Hematopoietic multipotent progenitor cell treated with erythropoietin and hydrocortisone succinate and interleukin-3 and kit ligand, for 8 days (in vitro differentiated cells): ENCODE measurements at regions not wholly inside any gene's neighbourhood (a gene's known extent, or its start where the extent isn't known, plus 50 kb on each side); places are given as distances from the start of the nearest gene placed in this dataset.

Source experiments
- DNase-seq: peaks from one replicate; pipeline ENCODE4 v3.0.0-alpha.2; 2015

DNA sequence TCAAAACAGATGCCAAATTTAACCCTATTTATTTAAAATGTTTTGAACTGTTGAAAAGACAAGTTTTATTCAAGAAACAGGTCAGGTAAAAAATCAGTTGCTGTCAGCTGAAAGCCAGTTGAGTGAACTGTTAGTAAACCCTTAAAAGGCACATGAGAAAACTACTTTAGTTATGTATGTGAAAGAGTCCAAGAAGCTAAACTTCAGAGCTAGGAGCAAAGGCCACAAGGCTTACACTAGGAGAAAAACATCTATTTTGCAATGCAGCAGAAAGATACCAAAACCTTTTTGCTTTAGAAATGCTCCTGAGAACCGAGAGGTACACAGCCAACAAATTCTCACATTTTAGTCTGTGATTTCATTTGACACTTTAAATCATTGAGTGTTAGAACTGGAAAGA, 375.2 kb downstream of the FSCB start:
- no peak for DNase-seq

DNA sequence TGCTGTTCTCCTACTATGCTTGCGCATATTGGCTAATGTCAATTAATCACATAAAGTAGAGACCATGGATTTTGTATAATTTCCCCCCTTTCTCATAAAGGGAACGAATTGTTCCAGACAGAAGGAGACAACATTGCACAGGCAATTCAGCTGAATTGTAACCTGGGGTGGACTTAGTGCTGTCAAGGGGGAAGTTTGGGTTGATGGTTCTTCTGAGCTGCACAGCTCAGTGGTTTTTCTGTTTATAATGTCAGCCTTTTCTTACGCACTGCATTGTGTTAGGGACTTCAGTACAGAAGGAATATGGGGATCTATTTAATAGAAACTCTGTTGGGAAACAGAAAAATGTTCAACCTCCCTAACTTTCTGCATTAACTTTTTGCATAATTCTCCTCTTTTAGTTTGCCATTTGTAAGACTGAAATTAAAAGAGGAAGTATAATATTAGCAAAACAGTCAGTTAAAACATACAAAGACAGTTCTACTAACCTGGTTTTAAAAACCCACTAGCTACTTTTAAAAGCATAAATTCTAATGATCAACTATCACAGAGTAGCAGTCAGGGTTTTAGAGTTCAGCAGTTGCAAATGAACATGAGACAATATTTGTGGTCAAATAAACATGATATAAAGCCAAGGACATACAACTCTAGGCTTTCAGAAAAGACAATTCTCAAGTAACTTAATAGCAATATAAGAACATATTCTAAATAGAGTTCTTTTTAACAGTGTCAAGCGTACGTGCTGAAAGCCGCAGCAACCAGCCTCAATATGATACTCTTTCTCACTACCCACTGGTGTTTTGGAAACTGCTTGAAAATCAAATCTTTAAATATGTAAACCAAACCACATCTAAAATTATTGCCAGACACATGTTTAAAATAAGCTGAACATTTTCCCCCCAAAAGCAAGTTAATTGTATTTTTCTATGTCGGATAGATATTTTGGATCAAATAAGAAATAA, 393.0 kb downstream of the FSCB start:
- DNase-seq, result no peak

DNA sequence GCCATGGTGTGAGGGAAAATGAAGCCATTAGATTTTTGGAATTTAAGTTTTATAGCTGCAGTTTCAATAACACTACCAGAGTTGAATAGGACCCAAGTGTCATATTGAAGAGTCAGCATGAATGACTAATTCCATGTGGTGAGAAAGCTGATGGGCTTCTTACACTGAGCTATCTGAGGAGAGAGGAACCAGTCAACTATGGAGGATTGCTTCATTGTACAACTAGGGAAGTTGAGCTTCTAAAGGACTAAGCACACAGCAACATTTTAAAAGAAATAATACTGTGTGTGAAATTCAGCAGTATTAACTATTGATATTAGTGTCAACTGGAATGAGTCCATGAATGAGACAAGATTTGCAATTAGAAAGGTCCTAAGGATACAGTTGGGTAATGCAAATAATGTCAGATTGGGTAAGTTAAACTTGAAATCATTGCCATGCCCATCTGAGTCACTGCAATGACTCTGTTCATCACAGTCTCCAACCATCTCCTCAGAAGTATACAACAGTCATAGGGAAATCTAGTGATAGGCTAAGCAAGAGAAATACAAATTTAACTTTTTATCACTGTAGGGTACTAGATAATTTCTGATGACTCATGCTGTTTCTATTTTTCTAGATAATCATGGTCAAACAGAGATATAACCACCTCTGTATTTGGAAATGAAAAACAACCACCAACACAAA, 394.2 kb downstream of the FSCB start:
- DNase-seq, result no peak

DNA sequence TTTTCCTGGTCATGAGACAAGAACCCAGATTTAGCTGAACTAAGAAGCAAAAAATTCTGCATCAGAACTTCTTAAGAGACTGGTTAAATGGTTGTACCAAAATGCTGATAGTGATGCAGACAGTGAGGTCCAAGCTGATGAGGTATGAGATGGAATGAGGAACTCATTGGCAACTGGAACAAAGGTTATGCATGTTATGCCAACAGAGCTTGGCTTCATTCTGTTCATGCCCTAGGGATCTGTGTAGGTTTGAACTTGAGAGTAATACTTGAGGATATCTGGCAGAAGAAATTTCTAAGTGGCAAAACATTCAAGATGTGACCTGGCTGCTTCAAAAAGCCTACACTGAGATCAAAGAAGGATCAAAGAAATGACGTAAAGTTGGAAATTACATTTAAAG, 398.0 kb downstream of the FSCB start:
- no peak for DNase-seq

DNA sequence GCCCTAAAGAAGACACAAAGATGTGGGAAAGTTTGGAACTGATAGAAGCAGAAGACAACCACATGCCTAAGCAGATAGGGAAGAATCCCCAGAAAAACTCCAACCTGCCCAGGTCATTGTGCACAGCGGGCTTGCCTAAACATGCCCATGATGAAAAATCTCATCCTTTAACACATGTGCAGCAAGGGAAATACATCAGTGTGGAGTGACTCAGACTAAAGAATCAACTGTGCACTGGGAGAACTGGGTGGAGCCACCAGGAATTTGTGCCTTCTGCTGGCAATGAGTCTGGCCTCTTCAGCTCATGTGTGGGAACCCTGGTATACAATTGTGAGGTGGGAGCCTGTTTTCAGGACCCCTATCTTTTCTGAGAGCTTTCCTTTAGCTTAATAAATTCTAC, 398.5 kb downstream of the FSCB start:
- no peak for DNase-seq

DNA sequence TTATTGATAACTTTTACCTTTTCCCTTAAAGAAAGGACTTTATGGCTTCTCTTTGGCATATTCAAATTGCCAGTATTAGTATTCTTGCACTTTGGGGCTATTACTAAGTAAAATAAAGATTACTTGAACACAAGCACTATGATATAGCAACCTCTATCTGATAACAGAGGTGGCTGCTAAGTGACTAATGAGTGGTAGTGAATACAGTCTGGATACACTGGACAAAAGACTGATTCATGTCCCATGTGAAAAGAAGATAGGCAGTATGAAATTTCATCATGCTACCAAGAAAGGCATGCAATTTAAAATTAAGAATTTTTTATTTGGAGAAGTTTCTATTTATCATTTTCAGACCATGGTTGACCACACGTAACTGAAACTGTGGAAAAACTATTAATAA, 399.9 kb downstream of the FSCB start:
- DNase-seq, result no peak

DNA sequence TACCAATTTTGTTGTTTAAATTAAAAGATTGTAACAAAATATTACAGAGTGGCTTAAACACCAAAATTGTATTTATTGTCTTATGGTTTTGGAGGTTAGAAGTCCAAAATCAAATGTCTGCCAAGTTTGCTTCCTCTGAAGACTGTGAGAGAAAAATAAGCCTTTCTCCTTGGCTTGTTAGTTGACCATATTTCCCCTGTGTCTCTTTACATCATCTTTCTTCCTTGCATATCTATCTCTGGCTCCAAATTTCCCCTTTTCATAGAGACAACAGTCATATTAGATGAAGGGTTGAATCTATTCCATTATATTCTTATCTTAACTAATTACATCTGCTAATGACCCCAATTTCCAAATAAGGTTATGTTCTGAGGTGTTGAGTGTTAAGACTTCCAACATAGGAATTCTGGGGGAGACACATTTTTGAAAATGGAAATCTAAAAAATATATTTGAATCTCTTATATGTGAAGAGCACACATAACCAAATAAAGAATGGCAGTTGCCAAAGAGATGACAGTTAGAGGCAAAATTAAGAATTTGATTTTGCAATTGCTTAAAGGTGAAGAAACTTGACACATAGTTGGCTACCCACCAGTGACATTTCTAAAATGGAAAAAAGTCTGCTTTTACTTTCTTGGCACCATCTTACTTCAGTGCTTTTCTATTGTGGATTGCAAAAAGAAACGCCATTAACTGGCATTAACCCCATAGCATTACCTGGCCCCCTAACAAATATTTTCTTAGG, 407.2 kb downstream of the FSCB start:
- no peak for DNase-seq

DNA sequence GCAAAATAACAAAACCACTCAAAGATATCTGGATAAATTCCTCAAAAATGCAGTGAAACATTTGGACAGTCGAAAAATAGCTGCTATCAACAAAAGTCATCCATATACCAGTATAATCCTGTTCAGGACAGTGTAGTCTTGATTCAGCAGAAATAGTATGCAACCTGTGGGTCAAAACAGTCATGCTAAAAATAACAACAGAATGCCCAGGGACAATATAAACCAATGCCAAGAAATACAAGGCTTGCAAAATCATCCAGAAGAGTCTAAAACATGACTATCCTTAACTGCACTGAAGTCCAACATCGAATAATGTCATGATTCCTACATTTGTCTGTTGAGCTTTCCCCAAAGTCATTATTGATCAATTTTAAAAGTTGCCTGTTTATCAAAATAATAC, 425.9 kb downstream of the FSCB start:
- DNase-seq, result no peak

DNA sequence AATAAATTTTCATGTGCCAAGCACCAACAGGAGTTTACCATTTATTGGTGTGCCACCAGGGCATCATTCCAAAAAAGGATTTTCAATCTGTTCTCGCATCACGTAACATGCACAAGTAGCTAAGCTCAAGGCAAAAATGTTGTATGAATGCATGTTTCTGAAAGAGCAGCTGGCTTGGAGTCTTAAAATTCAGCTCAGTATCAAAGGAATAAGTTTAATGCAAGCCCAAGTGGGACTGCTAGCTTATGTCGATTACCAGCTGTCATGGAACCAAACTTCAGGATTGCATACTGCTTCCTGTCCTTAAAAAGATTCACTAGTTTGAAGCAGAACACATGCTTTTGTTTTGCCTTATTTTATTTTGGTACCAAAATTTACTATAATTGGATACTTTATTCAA, 437.0 kb downstream of the FSCB start:
- no peak for DNase-seq

DNA sequence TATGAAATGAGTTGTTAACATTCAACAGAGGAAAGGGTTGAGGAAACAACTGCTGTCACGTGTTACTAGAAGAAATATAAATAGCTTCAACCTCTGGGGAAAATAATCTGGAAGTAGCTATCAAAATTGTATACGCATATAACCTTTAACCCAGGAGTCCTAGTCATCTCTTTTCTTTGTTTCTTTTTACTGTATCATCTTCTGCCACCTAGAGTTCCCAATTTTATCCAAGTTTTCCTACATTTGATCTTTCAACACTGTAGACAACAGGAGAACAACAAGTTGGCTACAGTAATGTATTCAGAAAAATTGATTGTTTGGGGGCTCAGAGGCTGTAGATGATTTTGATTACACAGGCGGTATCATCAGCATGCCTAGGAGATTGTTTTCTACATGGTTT, 453.7 kb downstream of the FSCB start:
- DNase-seq, result no peak

DNA sequence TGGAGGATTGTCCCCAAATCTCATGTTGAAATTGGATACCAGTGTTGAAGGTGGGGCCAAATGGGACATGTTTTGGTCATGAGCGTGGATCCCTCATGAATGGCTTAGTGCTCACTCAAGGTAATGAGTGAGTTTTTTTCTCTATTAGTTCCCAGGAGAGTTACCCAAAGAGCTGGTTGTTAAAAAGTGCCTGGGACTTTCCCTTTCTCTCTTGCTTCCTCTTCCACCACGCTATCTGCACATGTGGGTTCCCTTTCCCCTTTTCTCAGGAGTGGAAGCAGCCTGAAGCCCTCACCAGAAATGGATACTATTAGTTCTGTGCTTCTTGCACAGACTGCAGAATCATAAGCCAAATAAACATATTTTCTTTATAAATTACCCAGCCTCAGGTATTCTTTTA, 465.4 kb downstream of the FSCB start:
- no peak for DNase-seq

DNA sequence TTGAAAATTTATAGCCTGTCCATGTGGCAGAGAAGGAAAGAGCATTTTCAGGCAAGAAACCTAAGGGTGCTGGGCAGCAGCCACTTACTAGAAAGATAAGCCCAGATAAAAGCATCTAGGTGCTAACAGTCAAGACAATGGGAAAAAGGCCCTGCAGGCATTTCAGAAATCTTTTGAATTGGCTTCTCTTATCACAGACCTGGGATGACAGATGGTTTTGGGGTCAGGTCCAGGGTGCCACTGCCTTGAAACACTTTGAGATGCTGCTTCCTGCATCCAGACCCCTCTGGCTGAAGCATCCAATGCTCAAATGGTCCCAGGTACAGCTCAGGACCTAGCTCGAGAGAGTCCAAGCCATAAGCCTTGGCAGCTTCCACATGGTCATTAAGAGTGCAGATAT, 466.5 kb downstream of the FSCB start:
- no peak for DNase-seq

DNA sequence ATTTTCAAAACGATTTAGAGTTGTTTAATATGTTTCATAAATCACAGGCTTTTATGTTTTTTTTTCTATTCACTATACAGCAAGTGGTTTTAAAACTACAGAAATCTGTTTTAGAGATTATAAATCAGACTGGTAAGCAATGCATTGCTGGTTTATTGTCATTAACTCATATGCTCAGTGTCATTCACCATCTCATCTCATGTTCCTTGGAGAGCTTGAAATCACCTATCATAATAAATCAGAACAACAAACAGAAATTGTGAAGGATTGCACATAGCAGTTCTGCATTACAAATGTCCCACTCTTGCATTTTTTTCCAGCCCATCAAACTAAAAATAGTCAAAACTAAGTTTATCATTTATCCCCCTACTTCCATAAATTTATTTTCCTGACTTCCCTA, 470.8 kb downstream of the FSCB start:
- no peak for DNase-seq

DNA sequence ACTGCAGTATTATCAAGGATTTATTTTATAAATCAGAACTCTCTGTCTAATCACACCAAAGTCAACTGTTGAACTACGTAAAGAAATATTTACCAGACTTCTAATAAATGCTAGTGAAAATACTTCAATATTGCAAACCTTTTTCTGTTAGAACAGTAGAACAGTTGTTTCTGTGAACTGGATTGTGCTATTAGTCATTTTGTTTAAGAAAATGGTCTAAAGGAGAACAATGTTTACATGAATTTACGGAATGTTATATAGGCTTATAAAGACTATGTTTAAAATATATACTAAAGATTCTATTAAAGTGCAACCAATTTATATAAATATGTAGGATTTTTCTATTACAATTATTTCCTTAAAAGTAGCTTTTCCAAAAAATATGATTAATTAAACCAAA, 471.4 kb downstream of the FSCB start:
- DNase-seq, result no peak

DNA sequence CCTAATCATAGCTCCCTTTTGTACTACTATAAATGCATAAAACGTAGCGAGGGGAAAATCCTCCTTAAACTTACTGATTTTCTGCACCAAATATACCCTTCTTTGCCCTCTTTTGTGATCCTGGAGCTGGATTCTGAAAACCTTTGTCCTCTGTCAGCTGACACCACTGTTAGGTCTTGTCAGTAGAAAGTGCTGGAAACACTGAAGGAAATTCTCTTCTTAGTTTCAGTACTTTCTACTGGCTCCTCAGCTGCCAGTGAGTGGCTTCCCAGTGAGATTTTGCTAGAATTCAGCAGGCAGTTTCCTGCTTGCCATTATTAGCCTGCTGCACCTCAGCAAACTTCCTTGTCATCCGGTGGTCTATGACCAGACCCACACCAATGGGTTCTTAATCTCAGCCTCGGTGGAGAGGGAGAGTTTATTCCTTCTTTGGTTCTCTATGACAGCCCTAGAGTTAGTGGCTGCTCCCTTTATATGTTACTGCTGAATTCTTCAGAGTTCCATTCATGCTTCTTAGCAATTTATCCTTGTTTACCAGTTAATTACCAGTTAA, 476.2 kb downstream of the FSCB start:
- DNase-seq, result no peak

DNA sequence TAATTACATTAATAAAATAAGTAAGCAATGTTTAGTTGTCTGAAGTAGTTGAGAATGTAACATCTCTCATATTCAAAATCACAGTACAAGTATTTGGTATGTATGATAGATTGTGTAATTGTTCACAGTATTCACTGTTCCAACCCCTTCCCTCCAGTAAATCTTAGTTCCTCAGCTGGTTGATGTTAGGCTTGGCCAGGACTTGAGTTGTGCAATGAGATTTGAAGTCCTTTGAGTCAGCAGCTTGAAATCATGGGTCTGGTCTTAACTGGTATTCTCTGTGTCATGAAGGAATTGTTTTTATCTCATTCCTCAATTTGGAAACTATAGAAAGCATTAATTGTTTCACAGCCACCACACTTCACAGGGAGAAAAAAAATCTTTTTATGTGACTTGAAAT, 477.1 kb downstream of the FSCB start:
- no peak for DNase-seq

DNA sequence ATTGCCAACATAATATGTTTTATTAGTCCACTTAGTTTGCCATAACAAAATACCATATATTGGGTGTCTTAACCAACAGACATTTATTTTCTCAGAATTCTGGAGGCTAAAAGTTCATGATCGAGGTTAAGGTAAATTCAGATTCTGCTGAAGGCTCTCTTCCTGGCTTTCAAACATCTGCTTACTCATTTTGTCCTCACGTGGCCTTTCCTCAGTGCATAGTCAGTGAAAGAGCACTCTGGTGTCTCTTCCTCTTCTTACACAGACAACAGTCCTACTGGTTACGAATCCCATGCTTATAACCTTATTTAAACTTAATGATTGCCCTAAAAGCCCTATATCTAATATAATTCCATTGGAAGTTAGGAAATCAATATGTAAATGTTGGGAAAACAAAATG, 479.7 kb downstream of the FSCB start:
- no peak for DNase-seq

DNA sequence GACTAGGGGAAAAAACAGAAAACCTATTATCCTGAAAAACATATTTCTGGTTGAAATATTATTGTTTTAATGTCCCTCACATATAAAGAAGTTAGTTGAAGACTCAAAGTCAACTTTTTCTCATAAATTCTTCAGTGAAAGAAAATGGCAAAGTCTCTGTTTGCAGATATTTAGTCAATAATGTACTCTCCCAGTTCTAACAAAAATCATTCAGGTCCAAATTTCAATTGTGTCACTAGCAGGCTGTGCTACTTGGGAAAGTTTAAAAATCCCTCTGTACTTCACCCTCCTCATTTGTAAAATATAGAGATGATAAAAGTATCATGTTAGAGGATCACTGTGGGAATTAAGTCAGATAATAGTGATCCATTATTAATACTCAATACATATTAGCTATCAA, 496.5 kb downstream of the FSCB start:
- no peak for DNase-seq

DNA sequence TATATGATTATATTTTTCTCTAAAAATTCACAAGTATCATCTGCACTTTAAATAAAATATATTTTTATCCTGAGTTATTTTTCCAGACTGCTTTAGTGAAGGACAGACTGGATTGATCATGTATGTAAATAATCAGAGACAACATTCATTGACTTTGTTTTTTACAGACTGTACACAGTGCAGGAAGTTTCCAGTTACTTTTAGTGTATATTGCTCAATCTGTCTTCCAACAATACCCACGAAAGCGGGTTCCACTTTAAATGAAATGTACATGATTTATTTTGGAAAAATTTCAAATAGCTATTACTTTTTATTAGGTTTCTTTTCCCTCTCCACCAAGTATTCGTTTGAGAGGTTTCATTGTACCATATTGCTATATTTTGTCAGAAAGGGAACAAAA, 497.0 kb downstream of the FSCB start:
- DNase-seq, result no peak

DNA sequence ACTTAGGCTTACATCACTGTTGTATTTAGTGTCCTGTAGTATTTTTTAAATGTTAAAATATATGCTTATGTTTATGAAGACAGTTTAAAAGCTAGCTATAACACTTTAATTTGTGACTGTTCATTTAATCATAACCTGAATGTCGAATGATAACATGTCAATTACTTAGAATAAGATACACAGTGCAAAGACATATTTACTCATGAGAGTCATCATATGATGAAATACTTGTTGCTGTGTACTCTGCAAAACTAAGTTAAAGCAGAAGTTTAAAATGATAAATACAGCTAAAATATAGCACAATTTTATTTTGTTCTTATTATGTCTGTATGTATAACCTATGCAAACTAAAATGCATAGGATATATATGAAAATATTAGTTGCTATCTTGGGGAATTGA, 497.4 kb downstream of the FSCB start:
- DNase-seq, result no peak

DNA sequence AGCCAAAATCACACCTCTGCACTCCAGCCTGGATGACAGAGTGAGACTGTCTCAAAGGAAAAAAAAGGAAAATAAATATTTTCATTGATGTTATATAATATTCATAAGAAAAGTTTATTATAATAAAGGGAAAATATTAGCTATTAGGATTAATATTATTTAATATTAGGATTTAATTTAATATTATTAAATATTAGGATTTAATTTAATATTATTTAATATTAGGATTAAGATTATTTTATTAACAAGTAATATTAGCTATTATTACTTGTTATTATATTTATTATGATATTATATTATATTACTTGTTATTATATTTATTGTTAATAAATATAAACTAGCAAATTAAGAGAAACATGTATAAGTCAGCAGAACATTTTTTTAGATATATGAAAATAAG, 518.1 kb downstream of the FSCB start:
- no peak for DNase-seq

DNA sequence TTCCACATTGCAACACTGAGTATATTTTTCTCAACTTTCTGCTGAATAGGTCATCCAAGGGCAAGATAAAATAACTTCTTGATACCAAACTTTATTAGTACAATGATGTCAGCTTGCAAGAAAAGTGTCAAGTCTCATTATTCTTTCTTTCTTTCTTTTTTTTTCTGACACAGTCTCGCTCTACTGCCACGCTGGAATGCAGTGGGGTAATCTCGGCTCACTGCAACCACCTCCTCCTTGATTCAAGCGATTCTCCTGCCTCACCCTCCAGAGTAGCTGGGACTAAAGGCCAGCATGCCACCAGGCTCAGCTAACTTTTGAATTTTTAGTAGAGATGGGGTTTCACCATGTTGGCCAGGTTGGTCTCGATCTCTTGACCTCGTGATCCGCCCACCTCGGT, 523.4 kb downstream of the FSCB start:
- no peak for DNase-seq

DNA sequence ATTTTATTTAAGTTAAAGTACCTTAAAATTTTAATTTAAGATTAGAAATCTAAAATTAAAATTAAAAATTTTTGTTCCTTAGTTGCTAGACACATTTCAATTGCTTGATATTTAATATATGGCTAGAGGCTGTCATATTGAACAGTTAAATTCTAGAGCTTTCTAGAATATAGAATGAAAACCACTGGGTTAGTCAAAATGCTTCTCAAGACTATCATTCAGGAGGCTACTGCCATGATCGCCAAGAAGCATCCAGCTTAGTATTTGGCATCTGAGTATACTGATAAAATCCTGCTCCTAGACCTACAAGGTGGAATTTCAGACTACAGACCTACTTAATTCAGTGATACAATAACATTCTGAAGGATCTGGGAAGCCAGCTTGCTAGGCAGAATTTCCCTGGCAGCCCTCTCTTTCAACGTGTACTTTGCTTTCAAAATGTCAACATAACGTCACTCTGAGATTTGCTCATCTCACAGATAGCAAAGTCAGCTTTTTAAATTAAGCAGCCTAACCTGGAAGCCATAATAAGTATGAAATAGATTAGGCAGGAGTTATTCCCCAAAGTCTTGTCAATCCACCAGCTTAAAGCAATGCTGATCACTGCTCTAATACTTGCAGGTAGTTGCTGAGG, 525.8 kb downstream of the FSCB start:
- no peak for DNase-seq
